ENCODE measurements at regions not wholly inside any gene's neighbourhood (a gene's known extent, or its start where the extent isn't known, plus 50 kb on each side); places are given as distances from the start of the nearest gene placed in this dataset.

DNA sequence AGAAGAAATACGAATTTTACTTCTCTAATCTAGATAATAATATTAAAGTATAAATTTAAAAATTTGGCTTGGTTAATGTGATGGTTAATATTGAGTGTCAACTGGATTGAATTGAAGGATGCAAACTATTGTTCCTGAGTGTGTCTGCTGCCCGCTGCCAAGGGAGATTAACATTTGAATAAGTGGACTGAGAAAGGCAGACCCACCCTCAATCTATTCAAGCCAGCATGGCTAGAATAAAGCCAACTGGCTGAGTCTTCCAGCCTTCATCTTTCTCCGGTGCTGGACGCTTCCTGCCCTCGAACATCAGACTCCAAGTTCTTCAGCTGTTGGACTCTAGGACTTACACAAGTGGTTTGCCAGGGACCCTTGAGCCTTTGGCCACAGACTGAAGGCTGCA lies 152.7 kb downstream of the TBXT start:
- no peak for DNase-seq (ENCODE audit: low read depth in 4 of 4, low spot score in 2 of 4)

DNA sequence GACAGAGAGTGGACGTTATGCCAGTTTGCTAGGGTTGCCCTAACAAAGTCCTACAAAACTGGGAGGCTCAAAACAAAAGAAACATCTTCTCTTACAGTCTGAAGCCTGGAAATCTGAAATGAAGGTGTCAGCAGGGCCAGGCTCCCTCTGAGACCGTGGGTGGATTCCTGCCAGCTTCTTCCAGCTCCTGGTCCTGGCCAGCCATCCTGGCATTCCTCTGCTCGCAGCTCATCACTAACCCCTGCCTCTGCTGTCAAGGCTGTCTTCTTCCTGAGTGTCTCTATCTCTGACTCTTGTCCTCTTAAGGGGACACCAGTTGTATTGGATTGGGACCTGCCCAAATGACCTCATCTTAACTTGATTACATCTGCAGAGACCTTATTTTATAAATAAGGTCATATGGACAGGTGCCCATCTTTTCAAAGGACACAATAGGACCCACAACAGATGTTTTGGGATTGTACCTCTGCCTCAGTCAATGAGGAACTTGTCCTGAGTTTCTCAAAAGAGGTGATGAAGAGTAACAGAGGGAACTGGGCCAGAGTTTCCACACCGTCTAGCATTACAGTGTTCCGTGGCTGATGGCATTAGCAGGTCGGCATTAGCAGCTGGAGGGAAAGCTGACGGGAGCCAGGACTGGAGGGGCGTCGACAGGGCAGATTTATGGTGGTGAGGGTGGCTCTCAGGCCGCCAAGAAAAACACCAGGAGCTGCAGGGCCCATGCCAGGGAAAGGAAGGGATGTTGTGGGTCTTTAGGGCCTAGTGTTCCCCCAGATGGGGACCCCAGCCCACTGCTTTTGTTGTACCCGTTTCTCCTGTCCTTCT lies 157.3 kb downstream of the TBXT start:
- DNase-seq (ENCODE audit: low read depth in 4 of 4, low spot score in 2 of 4), result no peak

DNA sequence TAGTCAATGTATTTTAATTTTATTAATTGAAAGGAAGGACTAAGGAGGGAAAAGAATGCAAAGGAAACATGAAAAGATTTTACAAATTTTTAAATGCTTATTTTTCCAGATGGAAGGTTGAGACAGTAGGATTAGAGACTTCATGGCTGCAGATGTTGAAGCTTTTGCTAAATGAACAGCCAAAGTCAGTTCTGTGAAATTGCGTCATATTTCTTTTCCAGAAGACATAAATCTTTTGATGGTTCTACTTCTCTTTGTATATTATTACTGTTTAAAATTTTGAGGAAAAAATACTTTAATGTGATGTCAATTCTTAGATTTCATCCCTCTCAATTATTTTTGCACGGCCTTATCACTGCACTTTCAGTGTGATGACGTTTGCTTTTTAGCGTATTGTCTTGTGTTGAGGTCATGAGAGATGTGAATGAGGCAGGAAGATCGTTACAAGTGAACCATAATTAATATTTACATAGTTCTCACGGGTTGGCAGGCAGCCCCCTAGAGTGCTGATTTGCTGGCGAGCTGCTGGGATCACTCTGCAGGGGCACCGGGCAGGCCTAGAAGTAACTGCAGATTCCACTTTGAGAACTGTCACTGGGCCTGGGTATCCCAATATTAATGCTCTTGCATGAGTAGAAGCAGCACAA lies 158.1 kb downstream of the TBXT start:
- DNase-seq (ENCODE audit: low read depth in 4 of 4, low spot score in 2 of 4), result no peak

- no peak for DNase-seq (ENCODE audit: low read depth in 4 of 4, low spot score in 2 of 4)
Observed at GRCh38 chr6:166008441-166009369, 158.9 kb downstream of the TBXT start.

DNA sequence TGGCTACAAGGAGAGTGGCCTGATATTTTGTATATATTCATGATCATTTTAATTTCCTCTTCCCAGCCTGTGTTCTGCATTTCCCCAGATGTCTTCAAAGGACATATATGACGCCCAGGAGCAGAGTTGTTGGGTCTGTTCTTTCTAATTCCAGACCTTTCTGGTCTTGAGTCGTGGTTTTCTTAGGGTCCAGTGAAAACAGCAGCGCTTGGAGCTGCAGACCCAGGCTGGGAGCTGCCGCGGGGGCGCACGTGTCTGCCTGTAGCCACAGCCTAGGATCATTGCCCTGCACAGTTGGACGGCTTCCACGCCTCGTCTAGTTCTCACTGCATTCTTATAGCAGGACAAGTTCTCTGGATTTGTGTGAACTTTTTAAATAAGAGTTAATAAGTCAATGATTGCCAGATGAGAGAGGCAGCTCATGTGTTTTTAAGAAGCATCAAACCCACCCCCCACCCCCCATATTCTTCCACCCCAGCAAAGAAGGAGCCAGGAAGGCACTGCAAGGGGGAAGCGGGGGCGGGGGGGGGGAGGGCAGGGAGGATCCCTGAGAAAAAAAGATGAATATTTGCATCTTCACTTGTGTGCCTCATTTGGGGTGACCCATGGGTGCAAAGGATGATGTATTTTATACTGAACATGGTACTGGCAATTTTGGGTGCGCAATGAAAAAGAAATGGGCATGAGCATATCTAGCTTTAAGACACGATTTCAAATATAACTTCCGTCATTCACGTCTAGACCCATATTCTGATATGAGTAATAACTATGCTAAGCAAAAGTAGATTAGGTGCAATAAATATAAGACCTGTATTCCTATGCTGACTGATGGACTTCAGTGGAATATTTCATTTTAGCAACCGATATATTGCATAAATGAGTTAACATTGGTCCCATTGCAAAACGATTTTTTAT lies 160.0 kb downstream of the TBXT start:
- peak in 1 of 4 donors; percentile 78 for DNase-seq (ENCODE audit: low read depth in 4 of 4, low spot score in 2 of 4)

- no peak for DNase-seq (ENCODE audit: low read depth in 4 of 4, low spot score in 2 of 4)
Observed at GRCh38 chr6:166006900-166007301, 160.8 kb downstream of the TBXT start.

GRCh38 chr6:166005944-166006899 lies 161.4 kb downstream of the TBXT start:
- DNase-seq (ENCODE audit: low read depth in 4 of 4, low spot score in 2 of 4), result peak in 1 of 4 donors; percentile 65

- DNase-seq (ENCODE audit: low read depth in 4 of 4, low spot score in 2 of 4), result no peak
Observed at GRCh38 chr6:166005401-166005943, 162.2 kb downstream of the TBXT start.

GRCh38 chr6:166004876-166005275 lies 162.8 kb downstream of the TBXT start:
- DNase-seq (ENCODE audit: low read depth in 4 of 4, low spot score in 2 of 4), result no peak

GRCh38 chr6:166004471-166004870 lies 163.2 kb downstream of the TBXT start:
- no peak for DNase-seq (ENCODE audit: low read depth in 4 of 4, low spot score in 2 of 4)

- no peak for DNase-seq (ENCODE audit: low read depth in 4 of 4, low spot score in 2 of 4)
Observed at GRCh38 chr6:166003569-166003968, 164.1 kb downstream of the TBXT start.

DNA sequence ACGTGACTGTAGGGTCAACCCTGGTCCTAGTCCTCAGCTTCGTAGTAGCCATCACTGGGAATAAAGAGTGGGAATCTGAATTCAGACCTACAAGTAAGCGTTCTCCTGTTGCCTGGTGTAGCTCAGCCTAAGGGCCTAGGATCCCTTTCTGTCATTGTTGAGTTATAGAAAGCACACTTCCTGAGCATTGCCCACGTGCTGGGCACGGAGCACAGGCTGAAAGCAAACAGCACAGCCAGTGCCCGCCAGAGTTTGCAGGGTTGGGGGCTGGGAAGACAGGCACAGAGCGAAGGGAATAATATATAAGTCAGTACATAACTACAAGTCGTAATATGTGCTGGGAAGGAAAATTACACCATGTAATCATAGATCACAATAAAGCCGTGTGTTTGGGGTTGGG lies 166.3 kb downstream of the TBXT start:
- DNase-seq (ENCODE audit: low read depth in 4 of 4, low spot score in 2 of 4), result no peak

- no peak for DNase-seq (ENCODE audit: low read depth in 4 of 4, low spot score in 2 of 4)
Observed at GRCh38 chr6:165999279-165999678, 168.4 kb downstream of the TBXT start.

GRCh38 chr6:165998072-165998471 lies 169.6 kb downstream of the TBXT start:
- DNase-seq (ENCODE audit: low read depth in 4 of 4, low spot score in 2 of 4), result no peak

- DNase-seq (ENCODE audit: low read depth in 4 of 4, low spot score in 2 of 4), result no peak
Observed at GRCh38 chr6:165991341-165991740, 176.3 kb downstream of the TBXT start.

DNA sequence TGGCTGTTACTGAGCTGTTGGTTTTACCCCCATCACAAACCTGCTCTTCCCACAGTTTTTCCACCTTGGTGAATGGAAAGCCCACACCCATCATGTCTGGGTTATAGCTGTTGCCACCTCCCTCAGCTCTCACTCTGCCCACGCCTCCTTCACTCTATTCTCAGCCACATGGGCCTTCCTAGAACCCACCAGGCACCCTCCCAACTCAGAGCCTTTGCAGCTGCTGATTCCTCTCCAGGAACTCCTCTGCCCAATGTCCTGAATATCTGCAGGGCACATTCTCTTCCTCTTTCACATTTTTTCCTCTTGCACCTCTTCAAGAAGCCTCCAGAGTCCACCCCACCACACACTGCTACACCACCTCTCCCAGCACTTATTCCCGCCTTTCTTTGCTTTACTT lies 177.4 kb downstream of the TBXT start:
- DNase-seq (ENCODE audit: low read depth in 4 of 4, low spot score in 2 of 4), result no peak

- DNase-seq (ENCODE audit: low read depth in 4 of 4, low spot score in 2 of 4), result no peak
Observed at GRCh38 chr6:165988757-165989456, 178.7 kb downstream of the TBXT start.

DNA sequence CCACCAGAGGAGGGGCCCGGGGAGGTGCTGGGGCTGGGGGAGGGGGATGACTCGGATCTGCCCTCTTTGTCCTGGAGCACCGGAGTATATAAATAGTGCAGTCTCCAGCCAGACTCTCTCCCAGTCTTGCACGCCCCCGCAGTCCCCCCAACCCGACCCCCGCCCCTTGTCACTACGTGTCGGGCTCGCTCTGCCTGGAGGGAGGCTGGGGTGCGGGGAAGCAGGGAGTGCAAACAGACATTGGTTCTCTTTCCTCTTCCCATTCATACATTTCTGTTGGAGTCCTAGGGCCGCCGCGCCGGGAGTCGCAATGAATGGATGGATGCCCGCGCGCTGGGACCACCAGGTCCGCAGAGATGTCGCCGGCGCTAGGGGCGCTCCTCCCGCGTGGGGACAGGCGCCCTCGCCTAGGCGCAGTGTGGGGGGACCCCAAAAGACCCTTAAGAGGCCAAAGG lies 179.3 kb downstream of the TBXT start:
- DNase-seq (ENCODE audit: low read depth in 4 of 4, low spot score in 2 of 4), result no peak
